ENCODE measurements at regions not wholly inside any gene's neighbourhood (a gene's known extent, or its start where the extent isn't known, plus 50 kb on each side); places are given as distances from the start of the nearest gene placed in this dataset.
A peak's percentile ranks its signal among the peaks of the same experiment; 100 is the strongest.

DNA sequence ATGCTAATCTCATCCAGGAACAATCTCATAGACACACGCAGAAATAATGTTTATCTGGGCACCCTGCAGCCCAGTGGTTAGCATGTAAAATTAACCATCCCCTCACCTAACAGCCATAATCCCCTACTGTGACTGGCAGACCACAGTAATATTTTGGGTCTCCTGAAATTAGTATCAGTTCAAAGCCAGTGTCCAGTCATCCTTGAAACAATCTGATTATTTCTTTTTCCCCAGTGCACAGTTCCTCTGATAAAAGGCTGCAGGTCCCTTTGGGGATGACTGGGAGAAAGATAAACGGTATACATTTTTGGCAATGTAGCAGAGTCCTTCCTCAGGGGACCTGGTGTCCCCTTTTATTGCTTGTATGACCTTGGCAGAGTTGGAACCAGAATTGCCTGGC is 50.4 kb upstream of the CYSLTR2 start:
- Histone ChIP-seq H3K4me3 (replicated peaks in 1 of 3; ENCODE audit: insufficient read depth in 1 of 3, low read depth in 1 of 3, low read length in 3 of 3) (no peak overlapping the region), H3K27me3 (ENCODE audit: control insufficient read depth in 2 of 2, insufficient read depth in 2 of 2, low read length in 2 of 2) (peaks cover 3% of the 10 kb centered on the region in 2 experiments), H3K27ac (ENCODE audit: insufficient read depth, low read depth, low read length) (no peak overlapping the region), H3K4me2 (ENCODE audit: insufficient read depth, low read length) (no peak overlapping the region), H3K36me3 (ENCODE audit: control insufficient read depth in 2 of 2, extremely low read depth in 1 of 2, insufficient read depth in 2 of 2, low read length in 2 of 2) (no peaks in the 10 kb centered on the region), H3K9me1 (replicated peaks; ENCODE audit: control insufficient read depth, extremely low read depth, insufficient read depth, low read length) (no peaks in the 10 kb centered on the region), H3K9ac (replicated peaks; ENCODE audit: extremely low read depth, insufficient read depth, low read length) (no peak overlapping the region), H3K79me2 (ENCODE audit: control insufficient read depth, insufficient read depth, low read length) (no peaks in the 10 kb centered on the region), H4K20me1 (replicated peaks; ENCODE audit: control insufficient read depth, extremely low read depth, insufficient read depth, low read length) (no peaks in the 10 kb centered on the region), H3K9me3 (replicated peaks; ENCODE audit: control insufficient read depth, insufficient read depth, low read length) (no peaks in the 10 kb centered on the region), H2AFZ (ENCODE audit: low read depth, low read length) (no peak overlapping the region), H3K4me1 (ENCODE audit: control insufficient read depth, extremely low read depth, insufficient read depth, low read length) (peaks cover 15% of the 10 kb centered on the region)
- dilution Hi-C loops (cut with MboI; ENCODE audit: extremely low pct_ligation_motif_present, low sequenced_read_pairs) (no loop called here), intact Hi-C loops (cut with micrococcal nuclease) (no loop called here)
- BruUV-seq (replicated peaks): no TSS peak
- no peak for TF ChIP-seq EZH2 (IDR thresholded peaks at IDR 0.05; ENCODE audit: borderline replicate concordance, low read depth, low read length, severe bottlenecking)
- no peak for TF ChIP-seq GATA2 (IDR thresholded peaks at IDR 0.05; ENCODE audit: insufficient read depth, insufficient read length, low read depth, low read length)
- no peak for TF ChIP-seq FOS (IDR thresholded peaks at IDR 0.05; ENCODE audit: borderline replicate concordance, insufficient read depth, low read length)
- TF ChIP-seq JUN (IDR thresholded peaks at IDR 0.05; ENCODE audit: borderline replicate concordance, insufficient read depth, insufficient read length, low read depth): no peak
- no peak for TF ChIP-seq MYC (IDR thresholded peaks at IDR 0.05; ENCODE audit: low read depth, low read length)
- TF ChIP-seq POLR2A (IDR thresholded peaks at IDR 0.05; ENCODE audit: low read depth, low read length): no peak
- TF ChIP-seq POLR2AphosphoS5 (IDR thresholded peaks at IDR 0.05; ENCODE audit: insufficient read depth, low read depth, low read length): no peak
- DNase-seq (ENCODE audit: low read depth, low spot score) (no peak), FAIRE-seq (peak; percentile 26)
- POLR2A ChIA-PET: no interaction called here
- CTCF ChIA-PET: no interaction called here
